ENCODE measurements at regions not wholly inside any gene's neighbourhood (a gene's known extent, or its start where the extent isn't known, plus 50 kb on each side); places are given as distances from the start of the nearest gene placed in this dataset.

DNA sequence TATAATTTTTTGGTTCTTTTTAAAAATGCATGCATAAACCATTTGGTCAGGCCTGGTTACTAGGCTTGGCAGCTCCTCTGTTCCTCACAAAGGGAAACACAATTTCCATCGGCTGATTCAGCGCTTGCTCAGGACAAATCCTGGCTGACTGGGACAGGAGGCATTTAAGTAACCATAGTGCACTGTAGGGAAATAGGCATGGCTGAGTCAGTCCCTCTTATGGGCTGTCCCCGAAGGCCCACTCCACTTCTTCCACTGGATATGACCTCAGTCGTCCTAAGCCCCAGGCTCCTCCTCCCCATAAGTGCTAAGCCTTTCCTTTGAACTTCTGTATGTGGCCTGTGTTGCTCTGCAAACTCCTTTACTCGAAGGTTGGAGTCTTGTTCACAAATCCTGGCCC is 71.2 kb upstream of the GLIS3 start:
- TF ChIP-seq CTCF (IDR thresholded peaks at IDR 0.05) (no peak), POLR2A (IDR thresholded peaks at IDR 0.05) (no peak)
